ENCODE measurements at regions not wholly inside any gene's neighbourhood (a gene's known extent, or its start where the extent isn't known, plus 50 kb on each side); places are given as distances from the start of the nearest gene placed in this dataset.
"Not testable (repeated sequence)": the region's sequence is repeated elsewhere in the genome, so short reads cannot be mapped to it uniquely, and the experiment has no call there.

DNA sequence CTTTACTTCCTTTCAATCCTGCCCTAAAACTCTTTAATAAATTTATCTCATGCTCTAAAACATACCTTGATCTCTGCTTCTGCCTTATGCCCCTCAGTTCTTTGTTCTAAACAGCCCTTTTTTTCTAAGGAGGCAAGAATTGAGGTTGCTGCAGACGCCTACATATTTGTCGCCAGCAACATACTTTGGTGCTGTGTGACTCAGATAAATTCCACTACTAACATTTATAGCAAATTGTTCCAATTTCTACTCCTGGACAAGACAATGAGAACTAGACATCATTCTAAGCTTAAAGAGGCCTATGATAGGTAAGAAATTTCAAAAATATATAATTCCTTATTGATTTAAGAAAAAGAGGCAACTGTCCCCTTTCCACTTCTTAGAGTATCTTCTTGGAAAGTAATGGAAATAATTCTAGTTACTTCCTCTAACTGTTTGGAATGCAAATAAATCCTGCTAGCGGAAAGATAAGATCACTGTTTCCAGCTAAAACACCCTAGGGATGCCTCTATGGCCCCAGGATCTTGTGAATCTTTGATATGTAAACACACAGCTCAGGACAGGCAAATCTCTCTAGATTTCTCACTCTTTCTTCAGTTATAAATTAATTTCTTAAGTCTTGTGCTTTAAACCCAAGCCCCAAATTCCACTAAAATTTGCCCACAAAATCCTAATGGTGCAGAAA lies 869.1 kb downstream of the KCNT2 start:
- no peak for DNase-seq

DNA sequence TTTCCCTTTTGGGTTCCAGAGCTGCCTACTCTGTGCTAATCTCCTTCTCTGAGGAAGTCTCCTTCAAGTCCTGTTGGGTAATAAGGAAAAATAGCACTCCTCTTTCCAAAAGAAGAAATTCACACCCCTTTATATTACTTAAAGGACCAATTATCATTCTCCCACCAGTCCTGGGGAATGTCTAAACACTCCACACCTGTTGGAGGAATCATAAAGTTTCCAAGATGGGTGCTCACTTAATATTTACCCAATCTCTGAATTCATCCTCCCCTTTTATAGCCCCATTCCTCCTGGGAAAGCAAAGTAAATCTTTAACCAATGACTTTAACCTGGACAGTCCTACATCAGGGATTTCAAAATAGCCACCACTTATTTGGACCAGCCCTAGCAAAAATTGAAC lies 873.1 kb downstream of the KCNT2 start:
- no peak for DNase-seq

GRCh38 chr1:195733826-195734225 lies 874.4 kb downstream of the KCNT2 start:
- DNase-seq, result no peak

DNA sequence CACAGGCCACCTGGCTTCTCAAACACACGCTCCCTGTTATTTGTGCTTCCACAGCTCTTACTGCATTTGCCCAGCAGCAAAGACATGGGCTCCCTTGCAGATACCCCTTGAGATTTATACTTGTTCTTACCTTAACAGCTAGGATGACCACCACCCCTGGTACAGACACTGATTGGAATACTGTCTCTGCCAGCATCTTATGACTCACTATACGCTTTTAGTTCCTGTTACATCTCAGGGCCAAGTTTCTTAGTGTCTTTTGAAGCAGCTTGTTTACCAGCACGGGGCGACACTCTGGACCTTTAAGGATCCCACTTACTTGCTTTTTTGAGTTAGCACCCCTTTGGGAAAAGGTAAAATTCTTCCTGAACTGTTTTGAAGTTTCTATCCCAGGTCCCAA lies 874.8 kb downstream of the KCNT2 start:
- DNase-seq, result no peak

- no peak for DNase-seq
Observed at GRCh38 chr1:195731385-195731784, 876.9 kb downstream of the KCNT2 start.

GRCh38 chr1:195723796-195724194 lies 884.4 kb downstream of the KCNT2 start:
- no peak for DNase-seq

DNA sequence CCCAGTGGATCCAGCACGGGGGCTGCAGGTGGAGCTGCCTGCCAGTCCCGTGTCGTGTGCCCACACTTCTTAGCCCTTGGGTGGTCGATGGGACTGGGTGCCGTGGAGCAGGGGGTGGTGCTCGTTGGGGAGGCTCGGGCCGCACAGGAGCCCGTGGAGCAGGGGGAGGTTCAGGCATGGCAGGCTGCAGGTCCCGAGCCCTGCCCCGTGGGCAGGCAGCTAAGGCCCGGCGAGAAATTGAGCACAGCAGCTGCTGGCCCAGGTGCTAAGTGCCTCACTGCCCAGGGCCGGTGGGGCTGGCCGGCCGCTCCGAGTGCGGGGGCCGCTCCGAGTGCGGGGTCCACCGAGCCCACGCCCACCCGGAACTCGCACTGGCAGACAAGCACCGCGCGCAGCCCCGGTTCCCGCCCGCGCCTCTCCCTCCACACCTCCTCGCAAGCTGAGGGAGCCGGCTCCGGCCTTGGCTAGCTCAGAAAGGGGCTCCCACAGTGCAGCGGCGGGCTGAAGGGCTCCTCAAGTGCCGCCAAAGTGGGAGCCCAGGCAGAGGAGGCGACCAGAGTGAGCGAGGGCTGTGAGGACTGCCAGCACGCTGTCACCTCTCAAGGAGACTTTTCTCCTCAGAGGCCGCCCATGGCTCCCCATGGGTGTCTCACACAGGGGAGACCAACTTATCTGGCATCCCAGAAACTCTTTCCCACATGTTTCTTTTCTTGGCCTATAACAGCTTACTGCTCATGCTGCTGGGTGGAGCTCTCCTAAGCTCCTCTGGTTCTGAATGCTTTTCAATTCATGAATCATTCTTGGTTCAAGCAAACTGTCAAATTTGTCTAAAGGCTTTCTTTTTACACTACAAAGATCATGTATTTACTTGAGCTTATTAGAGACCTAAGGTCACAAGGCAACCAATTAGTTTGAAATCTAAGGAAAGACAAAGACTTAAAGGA lies 885.1 kb downstream of the KCNT2 start:
- DNase-seq, result not testable (repeated sequence)

- not testable (repeated sequence) for DNase-seq
Observed at GRCh38 chr1:195722146-195722545, 886.1 kb downstream of the KCNT2 start.

- no peak for DNase-seq
Observed at GRCh38 chr1:195721210-195721971, 886.8 kb downstream of the KCNT2 start.

- DNase-seq, result no peak
Observed at GRCh38 chr1:195717651-195718050, 890.6 kb downstream of the KCNT2 start.

GRCh38 chr1:195715652-195716051 lies 892.6 kb downstream of the KCNT2 start:
- no peak for DNase-seq

- no peak for DNase-seq
Observed at GRCh38 chr1:195714248-195714647, 894.0 kb downstream of the KCNT2 start.

DNA sequence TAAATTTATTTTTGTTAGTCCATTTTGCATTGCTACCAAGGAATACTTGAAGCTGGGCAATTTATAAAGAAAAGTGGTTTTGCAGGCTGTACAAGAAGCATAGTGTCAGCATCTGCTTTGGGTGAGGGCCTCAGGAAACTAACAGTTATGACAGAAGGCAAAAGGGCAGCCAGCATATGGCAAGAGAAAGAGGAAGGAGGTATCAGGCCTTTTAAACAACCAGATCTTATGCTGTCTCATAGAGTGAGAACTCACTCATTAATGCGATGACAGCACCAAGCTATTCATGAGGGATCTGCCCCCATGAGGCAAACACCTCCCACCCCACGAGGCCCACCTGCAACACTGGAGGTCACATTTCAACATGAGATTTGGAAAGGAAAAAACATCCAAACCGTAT lies 898.4 kb downstream of the KCNT2 start:
- DNase-seq, result no peak

- no peak for DNase-seq
Observed at GRCh38 chr1:195704028-195704427, 904.2 kb downstream of the KCNT2 start.

- no peak for DNase-seq
Observed at GRCh38 chr1:195701149-195701548, 907.1 kb downstream of the KCNT2 start.

GRCh38 chr1:195697130-195697529 lies 911.1 kb downstream of the KCNT2 start:
- no peak for DNase-seq

GRCh38 chr1:195686764-195687163 lies 921.5 kb downstream of the KCNT2 start:
- DNase-seq, result no peak

GRCh38 chr1:195664628-195665027 lies 943.6 kb downstream of the KCNT2 start:
- no peak for DNase-seq

GRCh38 chr1:195663549-195664280 lies 944.5 kb downstream of the KCNT2 start:
- no peak for DNase-seq

GRCh38 chr1:195656780-195657179 lies 951.5 kb downstream of the KCNT2 start:
- DNase-seq, result no peak

DNA sequence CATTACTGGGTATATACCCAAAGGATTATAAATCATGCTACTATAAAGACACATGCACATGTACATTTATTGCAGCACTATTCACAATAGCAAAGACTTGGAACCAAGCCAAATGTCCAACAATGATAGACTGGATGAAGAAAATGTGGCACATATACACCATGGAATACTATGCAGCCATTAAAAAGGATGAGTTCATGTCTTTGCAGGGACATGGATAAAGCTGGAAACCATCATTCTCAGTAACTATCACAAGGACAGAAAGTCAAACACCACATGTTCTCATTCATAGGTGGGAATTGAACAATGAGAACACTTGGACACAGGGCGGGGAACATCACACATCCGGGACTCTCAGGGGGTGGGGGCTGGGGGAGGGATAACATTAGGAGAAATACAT lies 959.4 kb downstream of the KCNT2 start:
- DNase-seq, result not testable (repeated sequence)

DNA sequence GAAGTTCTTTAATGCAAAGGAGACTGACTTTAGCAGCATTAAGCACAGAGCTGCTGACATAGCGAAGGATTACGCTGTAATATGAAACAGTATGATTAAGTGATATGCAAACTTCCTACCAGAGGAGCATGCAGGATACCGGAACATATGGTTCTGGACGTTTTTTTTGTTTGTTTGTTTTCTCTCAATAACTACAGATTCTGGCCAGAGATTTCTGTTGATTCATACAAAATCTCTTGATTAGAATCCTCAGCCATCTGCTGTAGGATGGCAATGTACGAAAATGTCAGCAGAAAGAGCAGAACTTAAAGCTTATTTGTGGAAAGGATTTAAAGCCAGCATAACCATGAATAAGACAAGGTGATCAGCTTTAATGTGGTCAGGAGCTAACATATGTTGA lies 970.7 kb downstream of the KCNT2 start:
- DNase-seq, result no peak

- no peak for DNase-seq
Observed at GRCh38 chr1:195618287-195618686, 990.0 kb downstream of the KCNT2 start.
